Left cardiac atrium (tissue), 4 donors: ENCODE measurements at regions not wholly inside any gene's neighbourhood (a gene's known extent, or its start where the extent isn't known, plus 50 kb on each side); places are given as distances from the start of the nearest gene placed in this dataset.

Source experiments
- ATAC-seq, 2 donors: fragments of 200-7000 bp; cut with Tn5 transposase; one replicate each; pipeline ENCODE4 v1.9.1; 2020; ENCODE audit warnings: mild to moderate bottlenecking in 2 of 2, moderate library complexity in 2 of 2
- DNase-seq: peaks from one replicate; pipeline ENCODE4 v3.0.0-alpha.2; 2020
- intact Hi-C, 2 donors: fragments of 100-400 bp; cut with DNase I; formaldehyde crosslinking; loops; one replicate each; pipeline versions ENCODE4 v1.14.1 to v1.15.1; 2022 to 2023
- donor health status: DM: no; HTN: yes; CAD: no.
- donor health status: DM: no; HTN: yes; CAD: no; lungs with severe emphysema.
- donor health status: DM: yes; HTN: yes; CAD: no.
- donor health status: Dilated cardiomyopathy.

- intact Hi-C loops, result no loop called here
- DNase-seq (no peak), ATAC-seq (no peak)
Observed at GRCh38 chr1:38242506-38242905, 195.9 kb upstream of the POU3F1 start.

GRCh38 chr1:38241594-38242334 is 195.2 kb upstream of the POU3F1 start:
- ATAC-seq (no peak), DNase-seq (no peak)
- intact Hi-C loops, result no loop called here

- intact Hi-C loops, result no loop called here
- ATAC-seq (no peak), DNase-seq (no peak)
Observed at GRCh38 chr1:38240618-38241017, 194.0 kb upstream of the POU3F1 start.

- no peak for DNase-seq
- intact Hi-C loops, result no loop called here
- ATAC-seq, result no peak
Observed at GRCh38 chr1:38239258-38239835, 192.8 kb upstream of the POU3F1 start.

GRCh38 chr1:38238294-38238693 is 191.7 kb upstream of the POU3F1 start:
- DNase-seq, result no peak
- intact Hi-C loops, result no loop called here
- no peak for ATAC-seq

- intact Hi-C loops, result no loop called here
- ATAC-seq (no peak), DNase-seq (no peak)
Observed at GRCh38 chr1:38235705-38236104, 189.1 kb upstream of the POU3F1 start.

- DNase-seq (no peak), ATAC-seq (no peak)
- intact Hi-C loops, result no loop called here
Observed at GRCh38 chr1:38231941-38232340, 185.3 kb upstream of the POU3F1 start.

- no peak for DNase-seq
- no peak for ATAC-seq
- intact Hi-C loops, result no loop called here
Observed at GRCh38 chr1:38228718-38229117, 182.1 kb upstream of the POU3F1 start.

GRCh38 chr1:38225745-38226144 is 179.2 kb upstream of the POU3F1 start:
- intact Hi-C loops, result no loop called here
- DNase-seq (no peak), ATAC-seq (no peak)

- DNase-seq (no peak), ATAC-seq (no peak)
- intact Hi-C loops, result no loop called here
Observed at GRCh38 chr1:38223391-38223790, 176.8 kb upstream of the POU3F1 start.

- DNase-seq (no peak), ATAC-seq (no peak)
- intact Hi-C loops, result no loop called here
Observed at GRCh38 chr1:38222891-38223290, 176.3 kb upstream of the POU3F1 start.

GRCh38 chr1:38221006-38221649 is 174.5 kb upstream of the POU3F1 start:
- intact Hi-C loops, result no loop called here
- DNase-seq, result no peak
- no peak for ATAC-seq

GRCh38 chr1:38217316-38217715 is 170.7 kb upstream of the POU3F1 start:
- DNase-seq (no peak), ATAC-seq (peak; percentile 71)
- intact Hi-C loops, result no loop called here

GRCh38 chr1:38213646-38214434 is 167.2 kb upstream of the POU3F1 start:
- peak; percentile 62 for DNase-seq
- peak; percentile 38 to 67 for ATAC-seq
- intact Hi-C loops, result no loop called here

GRCh38 chr1:38210895-38211177 is 164.2 kb upstream of the POU3F1 start:
- no peak for DNase-seq
- intact Hi-C loops, result no loop called here
- no peak for ATAC-seq

- ATAC-seq, result peak; percentile 28 to 38
- intact Hi-C loops, result no loop called here
- DNase-seq, result peak; percentile 46
Observed at GRCh38 chr1:38210021-38210894, 163.7 kb upstream of the POU3F1 start.

GRCh38 chr1:38208716-38209632 is 162.4 kb upstream of the POU3F1 start:
- ATAC-seq (no peak), DNase-seq (no peak)
- intact Hi-C loops, result no loop called here

GRCh38 chr1:38207906-38208305 is 161.3 kb upstream of the POU3F1 start:
- intact Hi-C loops, result no loop called here
- ATAC-seq, result no peak
- no peak for DNase-seq
